WTC11 (cell line): ENCODE measurements at regions not wholly inside any gene's neighbourhood (a gene's known extent, or its start where the extent isn't known, plus 50 kb on each side); places are given as distances from the start of the nearest gene placed in this dataset.

Experiments used
- ATAC-seq: fragments of 200-7000 bp; cut with Tn5 transposase; 2 replicates; pipeline ENCODE4 v1.10.0; 2021; ENCODE audit warnings: mild to moderate bottlenecking, moderate library complexity
- CTCF ChIA-PET: fragments of 300-600 bp; sonication (Branson Sonifier 250); formaldehyde crosslinking; loops from one replicate; lab custom pipeline; 2021; ENCODE audit warnings: antibody characterized with exemption; lab: Charles Lee
- POLR2A ChIA-PET: fragments of 350-600 bp; sonication (Branson Sonifier 250); formaldehyde crosslinking; loops from one replicate; lab custom pipeline; 2021; ENCODE audit warnings: antibody characterized with exemption; lab: Charles Lee
- DNase-seq: peaks from one replicate; pipeline ENCODE4 v3.0.0; 2021; ENCODE audit warnings: low spot score
- H3K27ac Mint-ChIP-seq: 2 replicates; pipeline ENCODE4 v1.8.0; 2021; ENCODE audit warnings: mixed read lengths
- H3K27me3 Mint-ChIP-seq: 2 replicates; pipeline ENCODE4 v1.8.0; 2021; ENCODE audit warnings: low read depth, mild to moderate bottlenecking, moderate library complexity, mixed read lengths
- H3K36me3 Mint-ChIP-seq: 2 replicates; pipeline ENCODE4 v1.8.0; 2021; ENCODE audit warnings: mixed read lengths
- H3K4me1 Mint-ChIP-seq: 2 replicates; pipeline ENCODE4 v1.8.0; 2022; ENCODE audit warnings: mixed read lengths
- H3K4me3 Mint-ChIP-seq: 2 replicates; pipeline ENCODE4 v1.8.0; 2021; ENCODE audit warnings: mild to moderate bottlenecking, moderate library complexity, mixed read lengths
- H3K9me3 Mint-ChIP-seq: 2 replicates; pipeline ENCODE4 v1.8.0; 2021; ENCODE audit warnings: mixed read lengths
- AR ChIP-seq: fragments of 250-450 bp; sonication (Bioruptor Pico); IDR thresholded peaks from 2 replicates; pipeline ENCODE4 v1.9.0; 2021; ENCODE audit warnings: mild to moderate bottlenecking
- ATF1 ChIP-seq: sonication (generic); formaldehyde crosslinking; IDR thresholded peaks from 2 replicates; pipeline ENCODE4 v1.8.1; 2023; ENCODE audit warnings: mild to moderate bottlenecking, moderate library complexity, missing genetic modification reagents
- EMX1 ChIP-seq: fragments of 250-450 bp; sonication (Bioruptor Pico); IDR thresholded peaks from 2 replicates; pipeline ENCODE4 v1.8.0; 2021; ENCODE audit warnings: mild to moderate bottlenecking
- ETV6 ChIP-seq: sonication (generic); formaldehyde crosslinking; IDR thresholded peaks from 2 replicates; pipeline ENCODE4 v1.8.1; 2022; ENCODE audit warnings: mild to moderate bottlenecking, missing genetic modification reagents
- FOXP1 ChIP-seq: sonication (generic); formaldehyde crosslinking; IDR thresholded peaks from 2 replicates; pipeline ENCODE4 v1.8.0; 2022; ENCODE audit warnings: missing genetic modification reagents, mild to moderate bottlenecking, moderate library complexity, borderline replicate concordance
- KAT7 ChIP-seq: sonication (generic); formaldehyde crosslinking; IDR thresholded peaks from 2 replicates; pipeline ENCODE4 v1.8.1; 2023; ENCODE audit warnings: missing genetic modification reagents, mild to moderate bottlenecking, borderline replicate concordance
- NR3C1 ChIP-seq: sonication (generic); formaldehyde crosslinking; conservative IDR thresholded peaks from 2 replicates; pipeline ENCODE4 v1.8.1; 2023; ENCODE audit warnings: low read depth, mild to moderate bottlenecking, missing genetic modification reagents
- RORB ChIP-seq: fragments of 250-450 bp; sonication (Bioruptor Pico); IDR thresholded peaks from 2 replicates; pipeline ENCODE4 v1.9.0; 2021; ENCODE audit warnings: mild to moderate bottlenecking
- STAT6 ChIP-seq: sonication (generic); formaldehyde crosslinking; conservative IDR thresholded peaks from 2 replicates; pipeline ENCODE4 v1.8.1; 2023; ENCODE audit warnings: mild to moderate bottlenecking, low read depth, missing genetic modification reagents, moderate library complexity
- ZBTB43 ChIP-seq: sonication (generic); formaldehyde crosslinking; IDR thresholded peaks from 2 replicates; pipeline ENCODE4 v1.8.1; 2023; ENCODE audit warnings: mild to moderate bottlenecking, missing genetic modification reagents
- ZNF281 ChIP-seq: sonication (generic); formaldehyde crosslinking; IDR thresholded peaks from 2 replicates; pipeline ENCODE4 v1.8.0; 2023; ENCODE audit warnings: mild to moderate bottlenecking, missing genetic modification reagents
- ZNF416 ChIP-seq: fragments of 250-450 bp; sonication (Bioruptor Pico); IDR thresholded peaks from 2 replicates; pipeline ENCODE4 v1.9.0; 2021; ENCODE audit warnings: mild to moderate bottlenecking, inconsistent platforms
- TF ChIP-seq, protein P1 (sequence below): fragments of 250-450 bp; sonication (Bioruptor Pico); IDR thresholded peaks from 2 replicates; pipeline ENCODE4 v1.9.0; 2021; ENCODE audit warnings: mild to moderate bottlenecking, borderline replicate concordance

- TF ChIP-seq, protein P1, sequence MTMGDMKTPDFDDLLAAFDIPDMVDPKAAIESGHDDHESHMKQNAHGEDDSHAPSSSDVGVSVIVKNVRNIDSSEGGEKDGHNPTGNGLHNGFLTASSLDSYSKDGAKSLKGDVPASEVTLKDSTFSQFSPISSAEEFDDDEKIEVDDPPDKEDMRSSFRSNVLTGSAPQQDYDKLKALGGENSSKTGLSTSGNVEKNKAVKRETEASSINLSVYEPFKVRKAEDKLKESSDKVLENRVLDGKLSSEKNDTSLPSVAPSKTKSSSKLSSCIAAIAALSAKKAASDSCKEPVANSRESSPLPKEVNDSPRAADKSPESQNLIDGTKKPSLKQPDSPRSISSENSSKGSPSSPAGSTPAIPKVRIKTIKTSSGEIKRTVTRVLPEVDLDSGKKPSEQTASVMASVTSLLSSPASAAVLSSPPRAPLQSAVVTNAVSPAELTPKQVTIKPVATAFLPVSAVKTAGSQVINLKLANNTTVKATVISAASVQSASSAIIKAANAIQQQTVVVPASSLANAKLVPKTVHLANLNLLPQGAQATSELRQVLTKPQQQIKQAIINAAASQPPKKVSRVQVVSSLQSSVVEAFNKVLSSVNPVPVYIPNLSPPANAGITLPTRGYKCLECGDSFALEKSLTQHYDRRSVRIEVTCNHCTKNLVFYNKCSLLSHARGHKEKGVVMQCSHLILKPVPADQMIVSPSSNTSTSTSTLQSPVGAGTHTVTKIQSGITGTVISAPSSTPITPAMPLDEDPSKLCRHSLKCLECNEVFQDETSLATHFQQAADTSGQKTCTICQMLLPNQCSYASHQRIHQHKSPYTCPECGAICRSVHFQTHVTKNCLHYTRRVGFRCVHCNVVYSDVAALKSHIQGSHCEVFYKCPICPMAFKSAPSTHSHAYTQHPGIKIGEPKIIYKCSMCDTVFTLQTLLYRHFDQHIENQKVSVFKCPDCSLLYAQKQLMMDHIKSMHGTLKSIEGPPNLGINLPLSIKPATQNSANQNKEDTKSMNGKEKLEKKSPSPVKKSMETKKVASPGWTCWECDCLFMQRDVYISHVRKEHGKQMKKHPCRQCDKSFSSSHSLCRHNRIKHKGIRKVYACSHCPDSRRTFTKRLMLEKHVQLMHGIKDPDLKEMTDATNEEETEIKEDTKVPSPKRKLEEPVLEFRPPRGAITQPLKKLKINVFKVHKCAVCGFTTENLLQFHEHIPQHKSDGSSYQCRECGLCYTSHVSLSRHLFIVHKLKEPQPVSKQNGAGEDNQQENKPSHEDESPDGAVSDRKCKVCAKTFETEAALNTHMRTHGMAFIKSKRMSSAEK (CRISPR knock-in tag) = no peak
- TF ChIP-seq KAT7 (CRISPR knock-in tag) (no peak), ZNF281 (CRISPR knock-in tag) (no peak), ZBTB43 (no peak), ZNF416 (CRISPR knock-in tag) (no peak), NR3C1 (CRISPR knock-in tag) (no peak), ETV6 (CRISPR knock-in tag) (no peak)
Observed at GRCh38 chr10:113982769-113983168, 60.9 kb upstream of the ADRB1 start (continued).

DNA sequence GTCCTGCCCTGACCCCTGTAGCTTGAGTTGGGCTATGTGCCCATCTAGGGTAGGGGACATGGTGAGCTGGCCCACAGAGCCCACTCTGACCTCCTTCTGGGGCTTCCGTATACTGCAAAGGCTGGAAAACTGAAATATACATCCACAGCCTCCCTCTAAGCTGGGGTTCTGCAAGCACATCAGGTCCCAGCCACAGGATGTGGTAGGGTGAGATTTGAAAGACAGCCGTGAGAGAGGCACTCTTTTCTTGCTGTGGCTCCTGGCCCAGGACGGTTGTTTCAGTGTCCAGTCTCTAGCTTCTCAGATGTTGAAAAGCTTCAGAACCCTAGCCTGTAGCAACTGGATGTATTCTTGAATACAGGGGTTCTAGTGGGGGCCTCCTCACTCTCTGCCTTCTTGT lies 60.1 kb upstream of the ADRB1 start:
- no peak for TF ChIP-seq ATF1 (CRISPR knock-in tag)
- TF ChIP-seq EMX1 (CRISPR knock-in tag) = no peak
- no peak for TF ChIP-seq RORB (CRISPR knock-in tag)
- H3K9me3 Mint-ChIP-seq = peaks cover 22% of the 10 kb centered on the region
- no peak overlapping the region for H3K4me3 Mint-ChIP-seq
- H3K36me3 Mint-ChIP-seq = no peaks in the 10 kb centered on the region
- DNase-seq (no peak), ATAC-seq (no peak)
- ChIA-PET CTCF (interaction anchor here (0.6 to 1.4 kb wide), 2 partner anchors 18 to 104 kb away, joined by 3 to 5 read pairs; no protein-coding TSS in a partner anchor), POLR2A (no interaction called here)
- no peak overlapping the region for H3K27ac Mint-ChIP-seq
- H3K27me3 Mint-ChIP-seq = no peaks in the 10 kb centered on the region
- H3K4me1 Mint-ChIP-seq = peaks cover 15% of the 10 kb centered on the region

- ATAC-seq (no peak), DNase-seq (no peak)
- Mint-ChIP-seq H3K4me3 (no peak overlapping the region), H3K27me3 (no peaks in the 10 kb centered on the region), H3K9me3 (peaks cover 20% of the 10 kb centered on the region)
- ChIA-PET POLR2A (no interaction called here), CTCF (no interaction called here)
- TF ChIP-seq AR (CRISPR knock-in tag) (no peak), FOXP1 (CRISPR knock-in tag) (no peak), STAT6 (CRISPR knock-in tag) (no peak)
- TF ChIP-seq, all 79 proteins: peak for 0
- peaks cover 7% of the 10 kb centered on the region for H3K4me1 Mint-ChIP-seq
- H3K27ac Mint-ChIP-seq = no peak overlapping the region
- no peaks in the 10 kb centered on the region for H3K36me3 Mint-ChIP-seq
Observed at GRCh38 chr10:113985297-113985844, 58.3 kb upstream of the ADRB1 start.
